Esophagus squamous epithelium (tissue), 5 donors: ENCODE measurements at regions not wholly inside any gene's neighbourhood (a gene's known extent, or its start where the extent isn't known, plus 50 kb on each side); places are given as distances from the start of the nearest gene placed in this dataset.

Experiments used
- DNase-seq: peaks from one replicate; lab custom pipeline; 2025; lab: John Stamatoyannopoulos, UW
- H3K27ac ChIP-seq, 4 donors: fragments of 200-600 bp; sonication (generic); one replicate each; pipeline ENCODE4 v1.5.1; 2016 to 2019; ENCODE audit warnings: mild to moderate bottlenecking in 1 of 4
- H3K27me3 ChIP-seq, 4 donors: fragments of 200-600 bp; sonication (generic); 1 replicate in 3 of 4; 2 replicates in 1 of 4; pipeline versions ENCODE4 v1.5.1 to v1.6.0; 2017 to 2021; ENCODE audit warnings: antibody characterized with exemption in 1 of 4
- H3K36me3 ChIP-seq, 3 donors: fragments of 200-600 bp; sonication (generic); one replicate each; pipeline ENCODE4 v1.5.1; 2016 to 2019
- H3K4me1 ChIP-seq, 3 donors: fragments of 200-600 bp; sonication (generic); one replicate each; pipeline ENCODE4 v1.5.1; 2017 to 2019
- H3K4me3 ChIP-seq, 4 donors: fragments of 200-600 bp; sonication (generic); 1 replicate in 3 of 4; 2 replicates in 1 of 4; pipeline ENCODE4 v1.5.1; 2016 to 2019; ENCODE audit warnings: mild to moderate bottlenecking in 2 of 4, moderate library complexity in 1 of 4
- H3K9me3 ChIP-seq, 3 donors: fragments of 200-600 bp; sonication (generic); one replicate each; pipeline ENCODE4 v1.5.1; 2016 to 2019
- POLR2A ChIP-seq, 4 donors: fragments of 450-650 bp; IDR thresholded peaks; one replicate each; pipeline ENCODE4 v1.6.1; 2017; ENCODE audit warnings: antibody characterized with exemption in 4 of 4, mild to moderate bottlenecking in 4 of 4, moderate library complexity in 3 of 4
- WGBS, 2 donors: methylation state at CpG; one replicate each; pipeline ENCODE4 v1.1.5; 2018; 5-methylcytosine and 5-hydroxymethylcytosine counted together
- intact Hi-C: fragments of 100-400 bp; cut with DNase I; formaldehyde crosslinking; loops from one replicate; pipeline ENCODE4 v1.15.0; 2022
- TF ChIP-seq, protein P1 (sequence below), 6 experiments: fragments of 450-650 bp in 4 of 6; fragments of 200-600 bp in 2 of 6; sonication (generic) in 2 of 6; IDR thresholded peaks; one replicate each; pipeline ENCODE4 v1.5.1; 2016 to 2019; ENCODE audit warnings: antibody characterized with exemption in 6 of 6, mild to moderate bottlenecking in 4 of 6, moderate library complexity in 4 of 6
- donor health status: DM: yes; HTN: yes; CAD: no.

DNA sequence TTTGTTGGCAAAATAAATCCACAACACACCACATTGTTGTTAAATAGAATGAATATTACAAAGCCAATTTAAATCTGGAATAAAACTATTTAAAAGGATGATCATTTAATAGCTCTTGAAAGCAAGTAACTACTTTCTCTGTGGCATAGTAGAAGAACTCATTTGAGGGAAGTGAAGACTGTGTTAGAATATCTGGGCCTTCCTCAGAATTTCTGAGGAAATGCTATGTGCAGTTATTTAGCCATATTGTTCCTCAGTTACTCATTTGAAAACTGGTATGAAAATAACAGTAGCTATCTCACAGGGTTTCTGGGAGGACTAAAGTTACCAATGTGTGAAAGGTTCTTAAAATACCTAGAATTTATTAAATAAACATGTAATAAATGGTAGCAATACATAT, 595.8 kb downstream of the PSAT1 start:
- intact Hi-C loops = no loop called here
- TF ChIP-seq, protein P1, sequence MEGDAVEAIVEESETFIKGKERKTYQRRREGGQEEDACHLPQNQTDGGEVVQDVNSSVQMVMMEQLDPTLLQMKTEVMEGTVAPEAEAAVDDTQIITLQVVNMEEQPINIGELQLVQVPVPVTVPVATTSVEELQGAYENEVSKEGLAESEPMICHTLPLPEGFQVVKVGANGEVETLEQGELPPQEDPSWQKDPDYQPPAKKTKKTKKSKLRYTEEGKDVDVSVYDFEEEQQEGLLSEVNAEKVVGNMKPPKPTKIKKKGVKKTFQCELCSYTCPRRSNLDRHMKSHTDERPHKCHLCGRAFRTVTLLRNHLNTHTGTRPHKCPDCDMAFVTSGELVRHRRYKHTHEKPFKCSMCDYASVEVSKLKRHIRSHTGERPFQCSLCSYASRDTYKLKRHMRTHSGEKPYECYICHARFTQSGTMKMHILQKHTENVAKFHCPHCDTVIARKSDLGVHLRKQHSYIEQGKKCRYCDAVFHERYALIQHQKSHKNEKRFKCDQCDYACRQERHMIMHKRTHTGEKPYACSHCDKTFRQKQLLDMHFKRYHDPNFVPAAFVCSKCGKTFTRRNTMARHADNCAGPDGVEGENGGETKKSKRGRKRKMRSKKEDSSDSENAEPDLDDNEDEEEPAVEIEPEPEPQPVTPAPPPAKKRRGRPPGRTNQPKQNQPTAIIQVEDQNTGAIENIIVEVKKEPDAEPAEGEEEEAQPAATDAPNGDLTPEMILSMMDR (IDR thresholded peaks at IDR 0.05) = no peak
- TF ChIP-seq POLR2A (IDR thresholded peaks at IDR 0.05) = no peak
- no peak for DNase-seq
- peaks cover 0 to 3% (median 0%) of the 10 kb centered on the region in 3 donors for H3K9me3 ChIP-seq
- H3K4me1 ChIP-seq = no peaks in the 10 kb centered on the region
- H3K4me3 ChIP-seq = no peak overlapping the region
- no peaks in the 10 kb centered on the region for H3K36me3 ChIP-seq
- no peaks in the 10 kb centered on the region for H3K27me3 ChIP-seq
- H3K27ac ChIP-seq = no peak overlapping the region

DNA sequence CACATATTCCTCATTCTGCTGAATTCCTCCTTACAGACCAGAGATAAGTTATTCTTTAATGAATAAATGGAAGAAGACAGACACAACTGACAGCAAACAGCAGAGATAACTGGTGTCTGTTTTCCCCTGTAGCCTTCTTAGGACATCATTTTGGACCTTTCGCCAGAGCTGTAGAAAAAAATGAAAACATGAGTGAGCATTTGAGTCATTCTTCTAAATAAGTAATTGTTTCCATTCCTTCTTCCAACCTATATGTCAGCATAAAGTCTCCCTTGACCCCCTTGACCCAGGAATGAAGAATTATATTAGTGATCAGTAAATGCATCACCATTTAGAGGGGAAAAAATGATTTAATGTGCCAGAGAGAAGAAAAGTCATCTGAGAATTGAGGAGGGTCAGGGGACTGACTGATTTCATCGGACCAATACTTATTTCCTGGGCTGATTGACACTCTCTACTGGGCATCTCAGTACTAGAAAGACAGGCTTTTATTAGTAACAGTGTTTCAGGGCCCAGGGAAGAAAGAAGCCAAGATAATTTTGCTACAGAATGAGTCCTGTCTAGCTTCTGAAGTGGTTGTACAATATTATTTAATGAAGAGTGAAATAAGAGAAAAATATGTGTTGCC, 597.0 kb downstream of the PSAT1 start:
- H3K36me3 ChIP-seq = no peaks in the 10 kb centered on the region
- DNase-seq = no peak
- WGBS, 2 donors = 77 to 93% methylated on average over 2 of the region's 2 CpGs
- H3K4me1 ChIP-seq = no peaks in the 10 kb centered on the region
- H3K27me3 ChIP-seq = no peaks in the 10 kb centered on the region
- no peak for TF ChIP-seq POLR2A (IDR thresholded peaks at IDR 0.05)
- TF ChIP-seq, protein P1 (IDR thresholded peaks at IDR 0.05) = no peak
- H3K27ac ChIP-seq = no peak overlapping the region
- no peak overlapping the region for H3K4me3 ChIP-seq
- intact Hi-C loops = no loop called here
- peaks cover 0 to 3% (median 0%) of the 10 kb centered on the region in 3 donors for H3K9me3 ChIP-seq

DNA sequence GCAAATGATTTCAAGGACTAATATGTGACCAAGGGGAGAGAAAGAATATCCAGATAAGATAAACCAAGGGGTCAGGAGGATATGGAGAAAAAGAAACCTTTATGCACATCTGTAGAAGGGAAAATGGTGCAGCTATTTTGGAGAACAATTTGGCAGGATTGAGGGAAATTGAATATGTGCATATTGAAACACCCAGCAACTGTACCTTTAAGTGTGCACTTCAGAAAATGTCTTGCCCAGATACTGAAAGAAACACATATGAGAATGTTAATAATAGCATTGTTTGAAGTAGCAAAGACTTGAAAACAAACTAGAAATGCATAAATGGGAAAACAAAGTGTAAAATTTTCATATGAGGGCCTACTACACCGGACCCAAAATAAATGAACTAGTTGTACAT, 599.6 kb downstream of the PSAT1 start:
- Histone ChIP-seq H3K4me1 (no peaks in the 10 kb centered on the region), H3K27ac (no peak overlapping the region), H3K4me3 (no peak overlapping the region), H3K9me3 (no peaks in the 10 kb centered on the region), H3K36me3 (no peaks in the 10 kb centered on the region), H3K27me3 (no peaks in the 10 kb centered on the region)
- intact Hi-C loops = no loop called here
- 88 to 97% methylated on average over 1 of the region's 1 CpG for WGBS, 2 donors
- no peak for DNase-seq
- no peak for TF ChIP-seq POLR2A (IDR thresholded peaks at IDR 0.05)
- TF ChIP-seq, protein P1 (IDR thresholded peaks at IDR 0.05) = no peak

DNA sequence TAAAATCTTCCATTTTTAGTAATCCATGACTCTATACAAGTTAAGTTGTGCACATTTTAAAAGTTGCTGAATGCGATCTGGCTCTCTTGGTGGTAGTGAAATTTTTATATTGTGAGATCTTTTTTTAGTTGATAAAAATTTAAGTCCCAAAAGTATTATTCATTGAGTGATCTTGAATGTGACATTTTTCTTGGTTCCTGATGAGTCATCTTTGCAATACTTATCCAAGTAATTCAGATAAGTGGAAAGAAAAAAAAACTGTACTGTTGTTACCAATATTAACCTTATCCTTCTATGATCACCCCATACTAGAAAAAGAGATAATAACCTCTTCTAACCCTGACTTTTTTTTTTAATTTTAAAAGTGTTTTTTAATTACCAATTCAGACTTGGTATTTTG, 601.3 kb downstream of the PSAT1 start:
- WGBS, 2 donors = 68 to 79% methylated on average over 1 of the region's 1 CpG

DNA sequence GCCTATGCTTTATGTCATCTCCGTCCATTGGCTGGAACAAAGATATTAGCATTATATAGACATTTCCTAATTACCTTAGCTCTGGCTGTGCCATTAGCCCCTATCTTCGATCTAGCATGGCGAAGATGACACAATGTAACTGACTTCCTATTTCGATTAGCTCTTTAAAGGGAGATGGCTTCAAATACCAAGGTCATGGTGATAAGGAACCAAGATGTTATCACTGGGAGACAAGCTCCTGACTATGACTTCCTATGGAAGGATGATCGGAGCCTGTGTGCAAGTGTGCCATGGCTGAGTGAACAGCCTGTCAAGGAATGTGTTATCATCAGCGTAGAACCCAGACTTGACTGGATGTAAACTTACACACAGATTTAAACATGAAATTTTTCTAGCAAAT, 602.1 kb downstream of the PSAT1 start:
- intact Hi-C loops = no loop called here

More for the DNA sequence above, 601.3 kb downstream of the PSAT1 start:
- Histone ChIP-seq H3K9me3 (no peaks in the 10 kb centered on the region), H3K4me1 (no peaks in the 10 kb centered on the region), H3K4me3 (no peak overlapping the region), H3K27ac (no peak overlapping the region), H3K27me3 (no peaks in the 10 kb centered on the region), H3K36me3 (no peaks in the 10 kb centered on the region)
- TF ChIP-seq, protein P1 (IDR thresholded peaks at IDR 0.05) = no peak
- TF ChIP-seq POLR2A (IDR thresholded peaks at IDR 0.05) = no peak
- DNase-seq = no peak
- intact Hi-C loops = no loop called here

More for the DNA sequence above, 602.1 kb downstream of the PSAT1 start:
- H3K9me3 ChIP-seq = no peaks in the 10 kb centered on the region
- H3K27ac ChIP-seq = no peak overlapping the region
- H3K36me3 ChIP-seq = no peaks in the 10 kb centered on the region
- DNase-seq = no peak
- H3K4me1 ChIP-seq = no peaks in the 10 kb centered on the region
- no peaks in the 10 kb centered on the region for H3K27me3 ChIP-seq
- TF ChIP-seq POLR2A (IDR thresholded peaks at IDR 0.05) = no peak
- TF ChIP-seq, protein P1 (IDR thresholded peaks at IDR 0.05) = no peak
- 78 to 86% methylated on average over 6 of the region's 6 CpGs for WGBS, 2 donors
- H3K4me3 ChIP-seq = no peak overlapping the region
